Ovary (tissue), 7 donors: ENCODE measurements at regions not wholly inside any gene's neighbourhood (a gene's known extent, or its start where the extent isn't known, plus 50 kb on each side); places are given as distances from the start of the nearest gene placed in this dataset.

Source experiments
- DNase-seq, 5 donors: peaks; one replicate each; pipeline ENCODE4 v3.0.0-alpha.2; 2019 to 2020
- H3K27ac ChIP-seq, 2 donors: fragments of 200-600 bp; one replicate each; pipeline versions ENCODE4 v1.5.1 to v1.8.0; 2019 to 2022
- H3K27me3 ChIP-seq: fragments of 200-600 bp; one replicate; pipeline ENCODE4 v1.8.0; 2022
- H3K36me3 ChIP-seq: fragments of 200-600 bp; sonication (generic); one replicate; pipeline ENCODE4 v1.5.1; 2019
- H3K4me1 ChIP-seq: one replicate; pipeline ENCODE4 v1.8.1; 2013; ENCODE audit warnings: mild to moderate bottlenecking, moderate library complexity; ENCODE audit not compliant: insufficient read depth
- H3K4me3 ChIP-seq: fragments of 200-600 bp; sonication (generic); one replicate; pipeline ENCODE4 v1.5.1; 2017
- H3K9me3 ChIP-seq, 2 donors: fragments of 200-600 bp in 1 of 2; sonication (generic) in 1 of 2; one replicate each; pipeline versions ENCODE4 v1.5.1 to v1.8.1; 2013 to 2019; ENCODE audit warnings: mild to moderate bottlenecking in 1 of 2, moderate library complexity in 1 of 2
- EP300 ChIP-seq: sonication (generic); formaldehyde crosslinking; IDR thresholded peaks from one replicate; pipeline ENCODE4 v1.6.1; 2017; ENCODE audit warnings: antibody characterized with exemption
- POLR2A ChIP-seq: fragments of 450-650 bp; IDR thresholded peaks from one replicate; pipeline ENCODE4 v1.6.1; 2017; ENCODE audit warnings: antibody characterized with exemption, mild to moderate bottlenecking, moderate library complexity
- WGBS, 3 donors: extraction: QIAGEN DNeasy Blood & Tissue Kit in 1 of 3; methylation state at CpG; one replicate each; pipeline versions ENCODE4 v1.1.5 to v1.1.7; 2013 to 2017; 5-methylcytosine and 5-hydroxymethylcytosine counted together
- intact Hi-C, 4 donors: fragments of 100-400 bp; cut with DNase I; formaldehyde crosslinking; loops; one replicate each; pipeline versions ENCODE4 v1.11.0 to v1.15.1; 2022 to 2023
- TF ChIP-seq, protein P1 (sequence below), 3 donors: fragments of 450-650 bp in 2 of 3; fragments of 200-600 bp in 1 of 3; IDR thresholded peaks; one replicate each; pipeline versions ENCODE4 v1.5.1 to v1.8.0; 2016 to 2022; ENCODE audit warnings: antibody characterized with exemption in 3 of 3, mild to moderate bottlenecking in 1 of 3
- donor health status: DM: no; HTN: no; CAD: no; lungs with moderate emphysema.
- donor health status: DM: no; HTN: no; CAD: no.
- donor health status: Bipolar disorder and iron deficiency.
- donor health status: DM: no; HTN: no; CAD: no.
- donor health status: DM: yes; HTN: yes; CAD: no.

DNA sequence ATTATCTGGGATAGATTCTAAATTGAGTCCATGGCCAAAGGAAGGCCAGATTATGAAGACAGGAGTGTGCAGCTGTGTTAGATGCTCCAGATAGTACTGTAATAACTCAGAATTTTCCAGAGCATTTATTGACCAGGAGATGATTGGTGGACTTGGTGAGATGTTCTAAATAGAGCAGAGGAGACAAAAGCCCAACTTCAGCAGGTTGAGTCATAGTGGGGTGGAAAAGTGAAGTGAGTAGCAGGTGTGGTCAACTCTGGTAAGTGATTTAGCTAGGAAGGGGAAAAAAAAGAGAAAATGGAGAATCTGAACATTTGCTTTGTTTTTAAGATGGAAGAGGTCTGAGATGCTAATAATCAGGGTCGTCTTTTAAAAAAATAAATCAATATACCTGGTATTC lies 227.4 kb downstream of the TMEM200A start:
- WGBS, 3 donors: 84 to 92% (median 90%) methylated on average over 1 of the region's 1 CpG
- no peaks in the 10 kb centered on the region for H3K36me3 ChIP-seq
- H3K9me3 ChIP-seq: no peaks in the 10 kb centered on the region
- no peak for TF ChIP-seq EP300
- TF ChIP-seq, protein P1, sequence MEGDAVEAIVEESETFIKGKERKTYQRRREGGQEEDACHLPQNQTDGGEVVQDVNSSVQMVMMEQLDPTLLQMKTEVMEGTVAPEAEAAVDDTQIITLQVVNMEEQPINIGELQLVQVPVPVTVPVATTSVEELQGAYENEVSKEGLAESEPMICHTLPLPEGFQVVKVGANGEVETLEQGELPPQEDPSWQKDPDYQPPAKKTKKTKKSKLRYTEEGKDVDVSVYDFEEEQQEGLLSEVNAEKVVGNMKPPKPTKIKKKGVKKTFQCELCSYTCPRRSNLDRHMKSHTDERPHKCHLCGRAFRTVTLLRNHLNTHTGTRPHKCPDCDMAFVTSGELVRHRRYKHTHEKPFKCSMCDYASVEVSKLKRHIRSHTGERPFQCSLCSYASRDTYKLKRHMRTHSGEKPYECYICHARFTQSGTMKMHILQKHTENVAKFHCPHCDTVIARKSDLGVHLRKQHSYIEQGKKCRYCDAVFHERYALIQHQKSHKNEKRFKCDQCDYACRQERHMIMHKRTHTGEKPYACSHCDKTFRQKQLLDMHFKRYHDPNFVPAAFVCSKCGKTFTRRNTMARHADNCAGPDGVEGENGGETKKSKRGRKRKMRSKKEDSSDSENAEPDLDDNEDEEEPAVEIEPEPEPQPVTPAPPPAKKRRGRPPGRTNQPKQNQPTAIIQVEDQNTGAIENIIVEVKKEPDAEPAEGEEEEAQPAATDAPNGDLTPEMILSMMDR (IDR thresholded peaks at IDR 0.05): no peak
- TF ChIP-seq POLR2A: no peak
- no peak overlapping the region for H3K27ac ChIP-seq
- no peak for DNase-seq
- H3K4me1 ChIP-seq: no peaks in the 10 kb centered on the region
- intact Hi-C loops: no loop called here
- H3K27me3 ChIP-seq: no peaks in the 10 kb centered on the region
- no peak overlapping the region for H3K4me3 ChIP-seq

DNA sequence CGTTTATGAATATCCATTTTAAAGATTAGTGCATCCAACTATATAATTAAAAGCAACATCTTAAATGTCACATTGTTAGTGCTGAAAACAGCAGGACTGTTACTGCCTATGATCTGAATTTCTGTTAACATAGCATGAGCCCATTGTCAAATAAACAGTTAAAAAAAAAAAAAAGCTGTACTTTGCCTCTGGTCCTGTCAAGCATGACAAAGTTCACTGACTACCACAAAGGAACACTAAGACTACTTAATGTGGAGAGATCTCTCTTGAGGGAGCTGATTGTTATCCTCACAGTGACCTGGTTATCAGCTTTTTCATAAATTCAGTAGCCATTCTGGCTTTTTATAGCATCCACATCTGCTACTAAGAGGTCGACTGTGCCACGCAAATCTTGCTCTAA lies 228.1 kb downstream of the TMEM200A start:
- Histone ChIP-seq H3K9me3 (no peaks in the 10 kb centered on the region), H3K27ac (no peak overlapping the region), H3K27me3 (no peaks in the 10 kb centered on the region), H3K36me3 (no peaks in the 10 kb centered on the region), H3K4me3 (no peak overlapping the region), H3K4me1 (no peaks in the 10 kb centered on the region)
- WGBS, 3 donors: 60 to 70% (median 68%) methylated on average over 3 of the region's 3 CpGs
- no peak for TF ChIP-seq POLR2A
- TF ChIP-seq EP300: no peak
- TF ChIP-seq, protein P1 (IDR thresholded peaks at IDR 0.05): no peak
- no peak for DNase-seq
- intact Hi-C loops: no loop called here

DNA sequence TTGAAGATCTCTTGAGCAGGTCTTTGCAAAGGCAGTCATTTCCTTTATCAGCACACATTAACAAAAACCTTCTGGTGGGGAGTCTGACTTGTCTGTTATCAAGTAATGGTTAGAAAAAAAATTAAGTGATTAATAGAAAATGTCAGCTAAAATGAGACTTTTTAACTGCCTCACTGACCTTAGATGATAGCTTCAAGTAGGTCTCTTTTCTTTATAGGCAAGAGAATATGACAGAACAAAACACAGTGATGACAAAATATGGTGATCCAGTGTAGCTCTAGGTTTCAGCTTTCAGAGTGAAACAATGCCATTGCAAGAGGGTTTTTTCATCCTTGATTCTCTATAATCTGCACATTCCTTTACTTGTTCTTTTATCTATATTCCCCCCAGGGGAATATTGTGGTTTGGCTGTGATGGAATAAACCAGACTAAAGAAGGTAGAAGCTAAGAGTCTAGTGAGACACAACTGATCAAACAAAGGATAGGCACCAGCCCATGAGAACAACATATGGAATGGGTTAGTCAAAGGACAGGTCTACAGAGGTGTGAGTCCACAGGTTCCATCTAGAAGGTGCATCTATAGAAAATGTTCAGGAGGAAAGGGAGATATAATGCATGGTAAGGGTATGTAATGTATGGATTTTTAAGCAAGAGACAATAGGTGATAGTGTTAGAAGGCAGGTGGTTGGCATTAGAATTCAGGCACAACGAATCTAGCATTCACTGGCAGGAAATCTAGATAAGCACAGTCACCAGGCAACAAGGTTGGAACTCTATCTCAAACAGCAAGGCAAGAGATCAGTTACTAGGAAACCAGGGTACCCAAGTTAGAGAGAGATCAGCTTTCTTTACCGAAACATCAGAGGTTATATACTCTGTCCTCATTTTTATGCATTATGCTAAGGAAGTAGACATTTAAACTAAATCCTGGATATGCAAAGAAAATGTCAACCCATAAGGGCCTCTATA lies 228.9 kb upstream of the SMLR1 start:
- no peaks in the 10 kb centered on the region for H3K9me3 ChIP-seq
- H3K4me1 ChIP-seq: no peaks in the 10 kb centered on the region
- H3K27me3 ChIP-seq: no peaks in the 10 kb centered on the region
- H3K4me3 ChIP-seq: no peak overlapping the region
- no peak overlapping the region for H3K27ac ChIP-seq
- WGBS, 3 donors: 75 to 88% (median 84%) methylated on average over 2 of the region's 2 CpGs
- TF ChIP-seq, protein P1 (IDR thresholded peaks at IDR 0.05): no peak
- TF ChIP-seq EP300 (no peak), POLR2A (no peak)
- no peak for DNase-seq
- intact Hi-C loops: no loop called here
- H3K36me3 ChIP-seq: no peaks in the 10 kb centered on the region

DNA sequence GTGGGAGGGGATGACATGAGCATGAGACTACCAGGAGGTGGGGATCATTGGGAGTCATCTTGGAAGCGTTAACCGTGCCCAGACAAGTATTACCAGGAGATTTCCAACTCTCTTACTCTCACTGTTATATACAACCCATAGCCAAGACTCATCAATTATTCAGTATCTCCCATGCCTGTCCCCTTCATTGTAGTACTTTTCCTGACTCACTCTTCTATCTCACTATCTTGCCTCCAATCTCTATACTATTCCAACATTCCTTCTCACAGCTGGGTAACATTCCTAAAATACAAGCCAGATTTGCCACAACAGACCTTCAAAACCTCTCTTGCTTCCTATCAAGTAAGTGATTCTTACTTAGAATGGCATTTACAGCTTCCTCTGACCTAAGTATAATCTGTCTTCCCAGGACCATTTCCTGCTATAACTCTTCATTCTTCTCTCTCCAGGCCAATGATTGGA lies 226.3 kb upstream of the SMLR1 start:
- 90 to 98% (median 95%) methylated on average over 2 of the region's 2 CpGs for WGBS, 3 donors
- DNase-seq: no peak
- Histone ChIP-seq H3K4me3 (no peak overlapping the region), H3K27ac (no peak overlapping the region), H3K27me3 (no peaks in the 10 kb centered on the region), H3K9me3 (no peaks in the 10 kb centered on the region), H3K4me1 (peaks cover 4% of the 10 kb centered on the region), H3K36me3 (no peaks in the 10 kb centered on the region)
- intact Hi-C loops: loop anchor here in 1 of 4 donors (10.0 kb wide), 1 partner anchor 236 kb away; the partner anchor contains the start of gene TMEM200A
- TF ChIP-seq POLR2A (no peak), EP300 (no peak)
- TF ChIP-seq, protein P1 (IDR thresholded peaks at IDR 0.05): no peak
